ENCODE measurements at regions not wholly inside any gene's neighbourhood (a gene's known extent, or its start where the extent isn't known, plus 50 kb on each side); places are given as distances from the start of the nearest gene placed in this dataset.

DNA sequence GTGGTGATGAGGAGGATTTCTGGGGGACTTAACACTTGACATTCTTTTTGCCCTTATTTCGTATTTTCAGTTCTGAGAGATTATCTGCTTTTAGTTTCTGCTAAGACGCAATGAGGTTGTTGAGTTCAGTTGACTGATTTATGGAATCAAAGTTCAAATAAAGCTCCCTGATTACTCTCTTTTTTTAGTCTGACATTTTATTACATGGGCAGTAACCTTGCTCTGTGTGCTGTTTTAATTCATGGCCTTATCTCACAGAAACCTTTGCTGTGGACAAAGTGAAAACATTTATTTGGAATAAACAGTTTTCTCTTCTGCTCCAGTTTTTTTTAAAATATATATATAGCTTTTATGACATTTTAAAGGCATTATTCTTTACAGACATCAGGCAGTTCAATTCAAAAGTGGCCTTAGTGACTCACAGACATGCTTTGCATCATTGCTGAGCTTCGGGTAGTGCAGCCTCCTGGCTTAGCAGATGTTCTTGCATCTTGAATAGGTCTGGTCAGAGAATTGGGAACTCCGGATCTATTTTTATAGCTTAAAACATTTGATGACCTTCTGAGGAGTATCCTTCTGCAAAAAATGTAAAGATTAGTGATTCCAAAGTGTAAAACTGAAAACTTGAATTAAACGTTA lies 162.9 kb downstream of the FAM170A start:
- intact Hi-C loops (cut with DNase I; ENCODE audit: low total_unique reads): no loop called here
- 37 to 43% methylated on average over 5 of the region's 5 CpGs for WGBS, 2 donors
- no peak overlapping the region for H3K4me3 ChIP-seq
- no peak for TF ChIP-seq POLR2A (IDR thresholded peaks at IDR 0.05)
- TF ChIP-seq CTCF (IDR thresholded peaks at IDR 0.05): no peak
- H3K36me3 ChIP-seq (ENCODE audit: low read depth, missing control alignments): no peaks in the 10 kb centered on the region
- no peak overlapping the region for H3K27ac ChIP-seq
- no peak for DNase-seq
- H3K27me3 ChIP-seq: no peaks in the 10 kb centered on the region
- H3K4me1 ChIP-seq: no peaks in the 10 kb centered on the region
- no peaks in the 10 kb centered on the region for H3K9me3 ChIP-seq

- no peak for DNase-seq
- Histone ChIP-seq H3K4me1 (no peaks in the 10 kb centered on the region), H3K27me3 (no peaks in the 10 kb centered on the region), H3K36me3 (ENCODE audit: low read depth, missing control alignments) (no peaks in the 10 kb centered on the region), H3K9me3 (no peaks in the 10 kb centered on the region), H3K4me3 (no peak overlapping the region), H3K27ac (no peak overlapping the region)
- WGBS, 2 donors: 60 to 70% methylated on average over 2 of the region's 2 CpGs
- no peak for TF ChIP-seq CTCF (IDR thresholded peaks at IDR 0.05)
- TF ChIP-seq POLR2A (IDR thresholded peaks at IDR 0.05): no peak
- intact Hi-C loops (cut with DNase I; ENCODE audit: low total_unique reads): no loop called here
These were observed 166.4 kb downstream of the FAM170A start for GRCh38 chr5:119795768-119796167.

DNA sequence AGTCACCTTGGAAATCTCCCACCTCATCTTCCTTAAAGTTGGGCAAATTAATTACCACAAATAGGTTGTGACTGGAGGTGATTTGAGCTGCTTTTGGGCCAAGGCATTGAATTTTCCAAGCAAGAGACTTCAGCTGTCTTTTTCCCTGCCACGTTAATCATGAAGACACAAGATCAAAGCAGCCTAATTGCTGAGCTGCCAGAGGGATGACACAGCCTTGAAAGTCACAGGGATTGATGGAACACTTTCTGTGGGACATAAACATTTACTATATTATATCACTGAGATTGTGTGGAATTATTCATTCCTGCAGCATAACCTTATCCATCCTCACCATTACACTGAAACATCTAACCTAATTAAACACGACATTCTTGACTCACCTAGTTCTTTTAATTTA lies 172.2 kb downstream of the FAM170A start:
- H3K9me3 ChIP-seq: no peaks in the 10 kb centered on the region
- intact Hi-C loops (cut with DNase I; ENCODE audit: low total_unique reads): no loop called here
- no peak overlapping the region for H3K4me3 ChIP-seq
- no peaks in the 10 kb centered on the region for H3K4me1 ChIP-seq
- DNase-seq: no peak
- no peaks in the 10 kb centered on the region for H3K27me3 ChIP-seq
- no peak for TF ChIP-seq POLR2A (IDR thresholded peaks at IDR 0.05)
- TF ChIP-seq CTCF (IDR thresholded peaks at IDR 0.05): no peak
- H3K27ac ChIP-seq: no peak overlapping the region
- WGBS, 2 donors: 71 to 78% methylated on average over 2 of the region's 2 CpGs
- no peaks in the 10 kb centered on the region for H3K36me3 ChIP-seq (ENCODE audit: low read depth, missing control alignments)

DNA sequence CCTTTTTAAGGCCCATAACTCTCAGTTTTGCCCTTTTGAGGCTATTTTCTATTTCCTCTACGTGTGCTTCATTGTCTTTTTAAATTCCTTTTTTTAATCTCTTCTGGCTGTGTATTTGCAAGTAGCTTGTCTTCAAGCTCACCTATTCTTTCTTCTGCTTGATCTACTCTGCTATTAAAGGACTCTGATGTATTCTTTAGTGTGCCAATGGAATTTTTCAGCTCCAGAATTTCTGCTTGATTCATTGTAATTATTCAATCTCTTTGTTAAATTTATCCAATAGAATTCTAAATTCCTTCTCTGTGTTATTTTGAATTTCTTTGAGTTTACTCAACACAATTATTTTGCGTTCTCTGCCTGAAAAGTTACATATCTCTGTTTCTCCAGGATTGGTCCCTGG lies 178.7 kb downstream of the FAM170A start:
- no peak for TF ChIP-seq POLR2A (IDR thresholded peaks at IDR 0.05)
- no peak for TF ChIP-seq CTCF (IDR thresholded peaks at IDR 0.05)
- intact Hi-C loops (cut with DNase I; ENCODE audit: low total_unique reads): no loop called here
- no peak overlapping the region for H3K4me3 ChIP-seq

GRCh38 chr5:119808474-119808873 lies 179.1 kb downstream of the FAM170A start:
- no peaks in the 10 kb centered on the region for H3K27me3 ChIP-seq
- peaks cover 3% of the 10 kb centered on the region for H3K4me1 ChIP-seq
- no peak for DNase-seq
- no peaks in the 10 kb centered on the region for H3K36me3 ChIP-seq (ENCODE audit: low read depth, missing control alignments)
- no peaks in the 10 kb centered on the region for H3K9me3 ChIP-seq
- intact Hi-C loops (cut with DNase I; ENCODE audit: low total_unique reads): no loop called here
- H3K4me3 ChIP-seq: no peak overlapping the region
- TF ChIP-seq POLR2A (IDR thresholded peaks at IDR 0.05) (no peak), CTCF (IDR thresholded peaks at IDR 0.05) (no peak)
- H3K27ac ChIP-seq: no peak overlapping the region
- 94% methylated on average over 2 of the region's 2 CpGs for WGBS, 2 donors

More for the DNA sequence above, 178.7 kb downstream of the FAM170A start:
- Histone ChIP-seq H3K27ac (no peak overlapping the region), H3K9me3 (no peaks in the 10 kb centered on the region), H3K27me3 (no peaks in the 10 kb centered on the region), H3K4me1 (peaks cover 3% of the 10 kb centered on the region), H3K36me3 (ENCODE audit: low read depth, missing control alignments) (no peaks in the 10 kb centered on the region)
- DNase-seq: no peak
- 94% methylated on average over 2 of the region's 2 CpGs for WGBS, 2 donors
